ENCODE measurements at regions not wholly inside any gene's neighbourhood (a gene's known extent, or its start where the extent isn't known, plus 50 kb on each side); places are given as distances from the start of the nearest gene placed in this dataset.
A peak's percentile ranks its signal among the peaks of the same experiment; 100 is the strongest.
"Not testable (repeated sequence)": the region's sequence is repeated elsewhere in the genome, so short reads cannot be mapped to it uniquely, and the experiment has no call there.

GRCh38 chr2:238716171-238716570, 131.7 kb upstream of the TWIST2 start:
- Histone ChIP-seq H3K36me3 (ENCODE audit: insufficient read depth, low read length) (no peaks in the 10 kb centered on the region), H3K9me3 (ENCODE audit: control insufficient read depth, insufficient read depth, low read length) (no peaks in the 10 kb centered on the region), H3K4me1 (ENCODE audit: insufficient read depth, low read length) (peaks cover 9% of the 10 kb centered on the region; the same call in 1 of the 2 replicates), H3K9ac (ENCODE audit: low read depth, low read length) (peak overlapping the region; percentile 25; the same call in 1 of the 2 replicates)

GRCh38 chr2:238716585-238716984, 131.3 kb upstream of the TWIST2 start:
- no peaks in the 10 kb centered on the region for H3K9me3 ChIP-seq (ENCODE audit: control insufficient read depth, insufficient read depth, low read length)
- no peaks in the 10 kb centered on the region for H3K36me3 ChIP-seq (ENCODE audit: insufficient read depth, low read length)
- H3K9ac ChIP-seq (ENCODE audit: low read depth, low read length): peak overlapping the region; percentile 25; the same call in 1 of the 2 replicates
- H3K4me1 ChIP-seq (ENCODE audit: insufficient read depth, low read length): peaks cover 9% of the 10 kb centered on the region; the same call in 1 of the 2 replicates

GRCh38 chr2:238717084-238717483, 130.8 kb upstream of the TWIST2 start:
- no peaks in the 10 kb centered on the region for H3K36me3 ChIP-seq (ENCODE audit: insufficient read depth, low read length)

GRCh38 chr2:238719641-238720040, 128.2 kb upstream of the TWIST2 start:
- H3K36me3 ChIP-seq (ENCODE audit: insufficient read depth, low read length): no peaks in the 10 kb centered on the region
- no peaks in the 10 kb centered on the region for H3K9me3 ChIP-seq (ENCODE audit: control insufficient read depth, insufficient read depth, low read length)
- H3K9ac ChIP-seq (ENCODE audit: low read depth, low read length): no peak overlapping the region
- H3K4me1 ChIP-seq (ENCODE audit: insufficient read depth, low read length): peaks cover 9% of the 10 kb centered on the region; the same call in 1 of the 2 replicates

More at GRCh38 chr2:238717084-238717483, 130.8 kb upstream of the TWIST2 start:
- Histone ChIP-seq H3K4me1 (ENCODE audit: insufficient read depth, low read length) (peaks cover 9% of the 10 kb centered on the region; the same call in 1 of the 2 replicates), H3K9ac (ENCODE audit: low read depth, low read length) (no peak overlapping the region; the same call in 1 of the 2 replicates), H3K9me3 (ENCODE audit: control insufficient read depth, insufficient read depth, low read length) (no peaks in the 10 kb centered on the region)

- no peak overlapping the region for H3K9ac ChIP-seq (ENCODE audit: low read depth, low read length)
- no peaks in the 10 kb centered on the region for H3K9me3 ChIP-seq (ENCODE audit: control insufficient read depth, insufficient read depth, low read length)
- peaks cover 9% of the 10 kb centered on the region; the same call in 1 of the 2 replicates for H3K4me1 ChIP-seq (ENCODE audit: insufficient read depth, low read length)
- no peaks in the 10 kb centered on the region for H3K36me3 ChIP-seq (ENCODE audit: insufficient read depth, low read length)
Measured at GRCh38 chr2:238720232-238720672, 127.6 kb upstream of the TWIST2 start.

- H3K9me3 ChIP-seq (ENCODE audit: control insufficient read depth, insufficient read depth, low read length): no peaks in the 10 kb centered on the region
- no peak overlapping the region for H3K9ac ChIP-seq (ENCODE audit: low read depth, low read length)
Measured at GRCh38 chr2:238722181-238722580, 125.7 kb upstream of the TWIST2 start.

GRCh38 chr2:238722883-238723282, 125.0 kb upstream of the TWIST2 start:
- Histone ChIP-seq H3K4me1 (ENCODE audit: insufficient read depth, low read length) (no peaks in the 10 kb centered on the region), H3K36me3 (ENCODE audit: insufficient read depth, low read length) (no peaks in the 10 kb centered on the region), H3K9me3 (ENCODE audit: control insufficient read depth, insufficient read depth, low read length) (no peaks in the 10 kb centered on the region), H3K9ac (ENCODE audit: low read depth, low read length) (no peak overlapping the region)

More at GRCh38 chr2:238722181-238722580, 125.7 kb upstream of the TWIST2 start:
- no peaks in the 10 kb centered on the region for H3K36me3 ChIP-seq (ENCODE audit: insufficient read depth, low read length)
- H3K4me1 ChIP-seq (ENCODE audit: insufficient read depth, low read length): no peaks in the 10 kb centered on the region

- not testable (repeated sequence) for H3K4me1 ChIP-seq (ENCODE audit: insufficient read depth, low read length); H3K9ac ChIP-seq (ENCODE audit: low read depth, low read length); H3K36me3 ChIP-seq (ENCODE audit: insufficient read depth, low read length); H3K9me3 ChIP-seq (ENCODE audit: control insufficient read depth, insufficient read depth, low read length)
Measured at GRCh38 chr2:238723740-238724320, 124.1 kb upstream of the TWIST2 start.

GRCh38 chr2:238724728-238725127, 123.2 kb upstream of the TWIST2 start:
- Histone ChIP-seq H3K9me3 (ENCODE audit: control insufficient read depth, insufficient read depth, low read length) (no peaks in the 10 kb centered on the region), H3K9ac (ENCODE audit: low read depth, low read length) (no peak overlapping the region), H3K36me3 (ENCODE audit: insufficient read depth, low read length) (no peaks in the 10 kb centered on the region), H3K4me1 (ENCODE audit: insufficient read depth, low read length) (no peaks in the 10 kb centered on the region)

GRCh38 chr2:238725298-238725697, 122.6 kb upstream of the TWIST2 start:
- no peaks in the 10 kb centered on the region for H3K9me3 ChIP-seq (ENCODE audit: control insufficient read depth, insufficient read depth, low read length)
- no peaks in the 10 kb centered on the region for H3K4me1 ChIP-seq (ENCODE audit: insufficient read depth, low read length)
- no peaks in the 10 kb centered on the region for H3K36me3 ChIP-seq (ENCODE audit: insufficient read depth, low read length)
- H3K9ac ChIP-seq (ENCODE audit: low read depth, low read length): no peak overlapping the region

- no peaks in the 10 kb centered on the region for H3K4me1 ChIP-seq (ENCODE audit: insufficient read depth, low read length)
- H3K9me3 ChIP-seq (ENCODE audit: control insufficient read depth, insufficient read depth, low read length): no peaks in the 10 kb centered on the region
- H3K36me3 ChIP-seq (ENCODE audit: insufficient read depth, low read length): no peaks in the 10 kb centered on the region
- H3K9ac ChIP-seq (ENCODE audit: low read depth, low read length): no peak overlapping the region
Measured at GRCh38 chr2:238726670-238727584, 121.0 kb upstream of the TWIST2 start.

GRCh38 chr2:238727585-238728329, 120.1 kb upstream of the TWIST2 start:
- H3K36me3 ChIP-seq (ENCODE audit: insufficient read depth, low read length): no peaks in the 10 kb centered on the region
- H3K4me1 ChIP-seq (ENCODE audit: insufficient read depth, low read length): no peaks in the 10 kb centered on the region
- no peak overlapping the region for H3K9ac ChIP-seq (ENCODE audit: low read depth, low read length)
- H3K9me3 ChIP-seq (ENCODE audit: control insufficient read depth, insufficient read depth, low read length): no peaks in the 10 kb centered on the region

- Histone ChIP-seq H3K9ac (ENCODE audit: low read depth, low read length) (no peak overlapping the region), H3K36me3 (ENCODE audit: insufficient read depth, low read length) (no peaks in the 10 kb centered on the region), H3K4me1 (ENCODE audit: insufficient read depth, low read length) (no peaks in the 10 kb centered on the region), H3K9me3 (ENCODE audit: control insufficient read depth, insufficient read depth, low read length) (no peaks in the 10 kb centered on the region)
Measured at GRCh38 chr2:238728330-238729260, 119.3 kb upstream of the TWIST2 start.
